ENCODE measurements at regions not wholly inside any gene's neighbourhood (a gene's known extent, or its start where the extent isn't known, plus 50 kb on each side); places are given as distances from the start of the nearest gene placed in this dataset.

DNA sequence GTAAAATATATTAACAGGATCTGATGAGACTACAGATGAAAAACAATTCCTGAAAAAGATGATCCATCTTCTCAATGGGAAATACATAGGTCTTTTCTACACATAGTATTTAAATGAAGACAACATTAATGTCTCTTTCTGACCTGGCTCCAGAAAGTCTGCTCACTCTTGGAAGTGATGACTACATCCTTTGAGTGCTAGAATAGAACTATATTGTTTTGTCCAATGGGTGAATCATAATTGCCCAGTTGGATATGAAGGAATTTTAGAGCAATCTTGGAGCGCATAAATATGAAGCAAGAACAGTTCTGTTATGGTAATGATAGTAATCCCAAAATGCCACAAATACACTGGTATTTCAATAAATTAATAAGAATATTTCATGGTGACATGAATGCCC is 322.1 kb downstream of the DEPDC1B start:
- H3K4me3 ChIP-seq (ENCODE audit: low read depth, low read length): no peak overlapping the region
- no peak for TF ChIP-seq CTCF (IDR thresholded peaks at IDR 0.05; ENCODE audit: borderline replicate concordance, insufficient read depth, low read depth, low read length)

GRCh38 chr5:60376860-60377259 is 323.1 kb downstream of the DEPDC1B start:
- no peak for TF ChIP-seq CTCF (IDR thresholded peaks at IDR 0.05; ENCODE audit: borderline replicate concordance, insufficient read depth, low read depth, low read length)
- no peak overlapping the region for H3K4me3 ChIP-seq (ENCODE audit: low read depth, low read length)

DNA sequence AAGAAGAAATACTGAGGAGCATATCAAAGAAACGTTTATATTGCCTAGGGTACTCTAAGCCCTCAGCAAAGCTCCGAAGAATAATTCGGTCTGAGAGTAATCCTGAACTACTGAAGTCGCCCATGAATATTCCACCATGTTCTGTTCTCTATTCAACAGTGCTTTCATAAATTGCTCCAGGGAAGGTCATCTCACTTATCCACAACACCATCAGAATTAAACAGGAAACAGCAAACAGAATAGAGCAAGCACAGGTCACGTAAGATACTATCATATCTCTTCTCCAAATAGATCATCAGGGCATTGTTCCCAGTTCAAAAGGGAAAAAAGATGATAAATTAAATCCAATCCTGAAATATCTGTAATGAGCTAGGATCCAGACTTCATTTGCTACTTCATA is 325.6 kb downstream of the DEPDC1B start:
- H3K4me3 ChIP-seq (ENCODE audit: low read depth, low read length): no peak overlapping the region
- no peak for TF ChIP-seq CTCF (IDR thresholded peaks at IDR 0.05; ENCODE audit: borderline replicate concordance, insufficient read depth, low read depth, low read length)

DNA sequence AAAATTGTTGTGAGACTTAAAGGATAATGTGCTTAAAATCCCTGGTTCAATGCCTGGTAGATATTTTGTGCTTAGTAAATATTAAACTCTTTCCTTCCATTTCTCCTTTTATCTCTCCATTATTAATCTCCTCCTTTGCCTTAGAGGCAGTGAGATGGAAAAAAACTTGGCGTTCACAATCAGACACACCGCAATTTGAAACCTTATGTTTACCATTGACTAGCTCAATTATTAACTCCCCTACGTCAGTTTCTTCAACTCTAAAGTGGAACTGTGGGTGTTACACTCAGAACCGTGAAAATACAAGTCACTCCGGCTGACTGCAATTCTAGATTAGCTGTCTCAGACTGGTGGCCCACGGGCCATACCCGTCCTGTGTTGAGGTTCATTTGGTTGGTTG is 327.2 kb downstream of the DEPDC1B start:
- no peak for TF ChIP-seq CTCF (IDR thresholded peaks at IDR 0.05; ENCODE audit: borderline replicate concordance, insufficient read depth, low read depth, low read length)

GRCh38 chr5:60371065-60371464 is 328.9 kb downstream of the DEPDC1B start:
- no peak for TF ChIP-seq CTCF (IDR thresholded peaks at IDR 0.05; ENCODE audit: borderline replicate concordance, insufficient read depth, low read depth, low read length)
- H3K4me3 ChIP-seq (ENCODE audit: low read depth, low read length): no peak overlapping the region

More for the DNA sequence above, 327.2 kb downstream of the DEPDC1B start:
- H3K4me3 ChIP-seq (ENCODE audit: low read depth, low read length): no peak overlapping the region

DNA sequence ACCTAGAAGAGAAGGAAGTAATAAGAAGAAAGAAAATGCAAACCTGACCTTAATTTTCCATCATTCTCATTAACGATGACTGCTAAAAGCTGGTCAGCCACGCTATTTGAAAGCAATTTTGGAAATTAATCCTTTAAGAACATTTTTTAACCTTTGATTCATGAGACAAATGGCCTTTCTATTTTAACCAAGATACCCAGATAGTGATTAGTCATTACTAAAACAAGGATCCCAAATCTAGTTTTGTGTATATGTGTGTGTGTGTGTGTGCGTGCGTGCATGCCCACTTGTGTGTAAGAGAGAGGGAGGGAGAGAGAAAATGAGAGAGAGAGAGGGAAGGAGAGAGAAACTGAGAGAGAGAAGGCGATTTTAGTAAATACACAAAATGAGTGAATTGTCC is 329.5 kb downstream of the DEPDC1B start:
- H3K4me3 ChIP-seq (ENCODE audit: low read depth, low read length): no peak overlapping the region
- no peak for TF ChIP-seq CTCF (IDR thresholded peaks at IDR 0.05; ENCODE audit: borderline replicate concordance, insufficient read depth, low read depth, low read length)

DNA sequence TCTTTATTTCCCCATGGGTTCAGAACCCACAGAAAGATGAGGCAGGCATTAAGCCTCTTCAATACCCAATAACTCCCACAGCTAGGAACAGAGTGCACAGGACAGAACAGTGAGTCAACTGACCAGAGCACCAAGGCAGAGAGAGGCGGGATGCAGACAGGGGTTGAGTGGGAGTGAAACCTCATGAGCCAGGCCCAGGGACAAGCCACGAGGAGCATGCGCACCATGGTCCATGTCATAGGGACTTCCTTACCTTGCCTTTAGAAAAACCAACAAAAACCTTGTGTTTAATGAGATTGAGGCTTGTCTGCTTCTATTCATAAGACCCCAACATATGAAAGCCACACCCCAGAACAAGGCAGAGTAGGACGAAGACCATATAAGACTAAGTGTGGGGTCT is 330.6 kb downstream of the DEPDC1B start:
- no peak for TF ChIP-seq CTCF (IDR thresholded peaks at IDR 0.05; ENCODE audit: borderline replicate concordance, insufficient read depth, low read depth, low read length)

More for the DNA sequence above, 330.6 kb downstream of the DEPDC1B start:
- H3K4me3 ChIP-seq (ENCODE audit: low read depth, low read length): no peak overlapping the region

All from GM12875 (cell line).